ENCODE measurements at regions not wholly inside any gene's neighbourhood (a gene's known extent, or its start where the extent isn't known, plus 50 kb on each side); places are given as distances from the start of the nearest gene placed in this dataset.

- no peak for DNase-seq
- Histone ChIP-seq H3K4me1 (ENCODE audit: control insufficient read depth, insufficient read depth, low read length) (no peaks in the 10 kb centered on the region), H4K20me1 (ENCODE audit: insufficient read depth, low read length) (no peaks in the 10 kb centered on the region)
Observed at GRCh38 chr14:65916055-65916454, 503.5 kb downstream of the FUT8 start.

More at GRCh38 chr14:65916055-65916454, 503.5 kb downstream of the FUT8 start:
- no peaks in the 10 kb centered on the region for H3K9me1 ChIP-seq (ENCODE audit: insufficient read depth, low read length)
- H2BK5ac ChIP-seq (ENCODE audit: low read depth, low read length, poor library complexity, severe bottlenecking): no peak overlapping the region
- H4K5ac ChIP-seq (ENCODE audit: low read depth, low read length): no peak overlapping the region
- no peak overlapping the region for H2BK120ac ChIP-seq (ENCODE audit: low read depth, low read length)
- in situ Hi-C loops (cut with MboI; ENCODE audit: low sequenced_read_pairs) (no loop called here), dilution Hi-C loops (cut with HindIII; ENCODE audit: low sequenced_read_pairs, unreplicated experiment) (no loop called here), intact Hi-C loops (cut with micrococcal nuclease) (no loop called here)
- H3K4me3 ChIP-seq (ENCODE audit: insufficient read depth, low read depth, low read length): no peak overlapping the region
- H4K91ac ChIP-seq (ENCODE audit: insufficient read depth, low read depth, low read length): no peak overlapping the region
- H3K4me2 ChIP-seq (ENCODE audit: low read depth, low read length): no peak overlapping the region
- no peak overlapping the region for H4K8ac ChIP-seq (ENCODE audit: low read depth in 2 of 2, low read length in 2 of 2)
- 33% methylated on average over 1 of the region's 2 CpGs; no CpG with 5 or more reads in 1 of the 2 experiments for WGBS, 2 experiments (ENCODE audit: extremely low coverage in 2 of 2, insufficient read length in 1 of 2)
- H3K9ac ChIP-seq (ENCODE audit: low read depth, low read length): no peak overlapping the region
- no peak overlapping the region for H3K14ac ChIP-seq (replicated peaks; ENCODE audit: low read depth, low read length)
- peak; percentile 40; the same call in 1 of the 2 replicates for TF ChIP-seq MAFK (IDR thresholded peaks at IDR 0.05; ENCODE audit: low read depth, low read length)
- TF ChIP-seq, protein P1, sequence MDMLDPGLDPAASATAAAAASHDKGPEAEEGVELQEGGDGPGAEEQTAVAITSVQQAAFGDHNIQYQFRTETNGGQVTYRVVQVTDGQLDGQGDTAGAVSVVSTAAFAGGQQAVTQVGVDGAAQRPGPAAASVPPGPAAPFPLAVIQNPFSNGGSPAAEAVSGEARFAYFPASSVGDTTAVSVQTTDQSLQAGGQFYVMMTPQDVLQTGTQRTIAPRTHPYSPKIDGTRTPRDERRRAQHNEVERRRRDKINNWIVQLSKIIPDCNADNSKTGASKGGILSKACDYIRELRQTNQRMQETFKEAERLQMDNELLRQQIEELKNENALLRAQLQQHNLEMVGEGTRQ (IDR thresholded peaks at IDR 0.05; ENCODE audit: low read depth, low read length): no peak
- H3K4ac ChIP-seq (ENCODE audit: low read depth, low read length): no peak overlapping the region
- no peak overlapping the region for H2AFZ ChIP-seq (replicated peaks; ENCODE audit: low read length, poor library complexity)
- ATAC-seq (ENCODE audit: low read depth): no peak
- POLR2A ChIA-PET (ENCODE audit: unreplicated experiment): no interaction called here
- no peak overlapping the region for H2BK20ac ChIP-seq (ENCODE audit: low read depth, low read length)
- H2BK15ac ChIP-seq (ENCODE audit: low read depth, low read length): no peak overlapping the region
- no peak overlapping the region for H3K23ac ChIP-seq (ENCODE audit: low read depth, low read length)
- BruUV-seq (replicated peaks): no TSS peak
- no peak overlapping the region for H2AK5ac ChIP-seq (ENCODE audit: low read depth, low read length)
- H3K27ac ChIP-seq (ENCODE audit: insufficient read depth, low read length): no peak overlapping the region
- no peaks in the 10 kb centered on the region for H3K27me3 ChIP-seq (ENCODE audit: control insufficient read depth, insufficient read depth, low read length)
- H3K36me3 ChIP-seq (ENCODE audit: control insufficient read depth, insufficient read depth, low read length): no peaks in the 10 kb centered on the region
- H3K56ac ChIP-seq (ENCODE audit: extremely low read depth, insufficient read depth, low read length): no peak overlapping the region
- no peak overlapping the region for H2AK9ac ChIP-seq (replicated peaks; ENCODE audit: low read depth, low read length, poor library complexity)
- no peaks in the 10 kb centered on the region for H3K79me1 ChIP-seq (ENCODE audit: low read depth in 1 of 2, low read length in 2 of 2)
- H3K9me3 ChIP-seq (ENCODE audit: control insufficient read depth, insufficient read depth, low read length): 0 out of 2 replicates have a peak, but pooled peaks cover 2% of the 10 kb centered on the region
- CTCF ChIA-PET: no interaction called here
- H3K18ac ChIP-seq (ENCODE audit: low read depth, low read length): no peak overlapping the region
